ENCODE measurements at regions not wholly inside any gene's neighbourhood (a gene's known extent, or its start where the extent isn't known, plus 50 kb on each side); places are given as distances from the start of the nearest gene placed in this dataset.

GRCh38 chr4:163600727-163601126 lies 106.2 kb downstream of the TMA16 start (continued):
- TF ChIP-seq, protein P1, sequence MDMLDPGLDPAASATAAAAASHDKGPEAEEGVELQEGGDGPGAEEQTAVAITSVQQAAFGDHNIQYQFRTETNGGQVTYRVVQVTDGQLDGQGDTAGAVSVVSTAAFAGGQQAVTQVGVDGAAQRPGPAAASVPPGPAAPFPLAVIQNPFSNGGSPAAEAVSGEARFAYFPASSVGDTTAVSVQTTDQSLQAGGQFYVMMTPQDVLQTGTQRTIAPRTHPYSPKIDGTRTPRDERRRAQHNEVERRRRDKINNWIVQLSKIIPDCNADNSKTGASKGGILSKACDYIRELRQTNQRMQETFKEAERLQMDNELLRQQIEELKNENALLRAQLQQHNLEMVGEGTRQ (IDR thresholded peaks at IDR 0.05; ENCODE audit: low read length) = no peak
- TF ChIP-seq KDM5A (IDR thresholded peaks at IDR 0.05; ENCODE audit: low read length) = no peak
- no peak for TF ChIP-seq CHD2 (IDR thresholded peaks at IDR 0.05; ENCODE audit: low read length)
- TF ChIP-seq SIRT6 (IDR thresholded peaks at IDR 0.05; ENCODE audit: low read length) = no peak
- TF ChIP-seq RXRA (IDR thresholded peaks at IDR 0.05; ENCODE audit: insufficient read depth, low read depth, low read length) = no peak
- TF ChIP-seq ASH2L (IDR thresholded peaks at IDR 0.05; ENCODE audit: low read length) = no peak

All from H1 (cell line).